ENCODE measurements at regions not wholly inside any gene's neighbourhood (a gene's known extent, or its start where the extent isn't known, plus 50 kb on each side); places are given as distances from the start of the nearest gene placed in this dataset.
"Not testable (repeated sequence)": the region's sequence is repeated elsewhere in the genome, so short reads cannot be mapped to it uniquely, and the experiment has no call there.

GRCh38 chr1:148367596-148367995 lies 115.5 kb downstream of the PPIAL4G start:
- DNase-seq, result no peak
- no peaks in the 10 kb centered on the region for H3K79me2 ChIP-seq (ENCODE audit: insufficient read depth)

GRCh38 chr1:148366136-148366753 lies 116.9 kb downstream of the PPIAL4G start:
- CTCF ChIA-PET; H3K4me2 ChIP-seq; H3K9ac ChIP-seq; H3K9me2 ChIP-seq; H3K79me2 ChIP-seq (ENCODE audit: insufficient read depth); POLR2A ChIA-PET; H3K27ac ChIP-seq (ENCODE audit: low read depth in 2 of 2, low read length in 1 of 2); H3K4me1 ChIP-seq (ENCODE audit: control insufficient read depth in 1 of 2, insufficient read depth in 2 of 2, low read depth in 1 of 2, low read length in 1 of 2); H3F3A ChIP-seq (replicated peaks; ENCODE audit: insufficient read depth); H4K20me1 ChIP-seq (ENCODE audit: insufficient read depth); H3K4me3 ChIP-seq (ENCODE audit: low read depth in 2 of 2, low read length in 1 of 2); H3K36me3 ChIP-seq (replicated peaks in 1 of 2; ENCODE audit: control insufficient read depth in 1 of 2, insufficient read depth in 2 of 2, low read length in 1 of 2); H2AFZ ChIP-seq (ENCODE audit: low read depth); H3K9me3 ChIP-seq; DNase-seq: not testable (repeated sequence)
- WGBS (ENCODE audit: low lambda C conversion rate), result 26% methylated on average over 5 of the region's 5 CpGs
- peaks cover 33% of the 10 kb centered on the region; the same call in 1 of the 2 replicates for H3K27me3 ChIP-seq (ENCODE audit: insufficient read depth)

More at GRCh38 chr1:148367596-148367995, 115.5 kb downstream of the PPIAL4G start:
- Histone ChIP-seq H3K36me3 (replicated peaks in 1 of 2; ENCODE audit: control insufficient read depth in 1 of 2, insufficient read depth in 2 of 2, low read length in 1 of 2) (no peaks in the 10 kb centered on the region), H3F3A (replicated peaks; ENCODE audit: insufficient read depth) (no peaks in the 10 kb centered on the region), H3K9ac (no peak overlapping the region), H4K20me1 (ENCODE audit: insufficient read depth) (no peaks in the 10 kb centered on the region), H3K27me3 (ENCODE audit: insufficient read depth) (peaks cover 23% of the 10 kb centered on the region; the same call in 1 of the 2 replicates), H3K4me1 (ENCODE audit: control insufficient read depth in 1 of 2, insufficient read depth in 2 of 2, low read depth in 1 of 2, low read length in 1 of 2) (no peaks in the 10 kb centered on the region), H3K9me3 (no peaks in the 10 kb centered on the region), H3K4me3 (ENCODE audit: low read depth in 2 of 2, low read length in 1 of 2) (no peak overlapping the region), H2AFZ (ENCODE audit: low read depth) (no peak overlapping the region), H3K4me2 (no peak overlapping the region), H3K27ac (ENCODE audit: low read depth in 2 of 2, low read length in 1 of 2) (no peak overlapping the region), H3K9me2 (no peaks in the 10 kb centered on the region)
- 60% methylated on average over 3 of the region's 3 CpGs for WGBS (ENCODE audit: low lambda C conversion rate)
- ChIA-PET POLR2A (no interaction called here), CTCF (no interaction called here)
- TF ChIP-seq SMC3 (IDR thresholded peaks at IDR 0.05; ENCODE audit: low read depth, low read length) (no peak), MEF2A (IDR thresholded peaks at IDR 0.05; ENCODE audit: borderline replicate concordance, low read depth) (no peak)

GRCh38 chr1:148365151-148365550 lies 118.0 kb downstream of the PPIAL4G start:
- H3K27ac ChIP-seq (ENCODE audit: low read depth in 2 of 2, low read length in 1 of 2); H3K4me3 ChIP-seq (ENCODE audit: low read depth in 2 of 2, low read length in 1 of 2); H3K9ac ChIP-seq; CTCF ChIA-PET; H3K4me2 ChIP-seq; DNase-seq; H4K20me1 ChIP-seq (ENCODE audit: insufficient read depth); H3K9me2 ChIP-seq; H3K4me1 ChIP-seq (ENCODE audit: control insufficient read depth in 1 of 2, insufficient read depth in 2 of 2, low read depth in 1 of 2, low read length in 1 of 2); H3K9me3 ChIP-seq; POLR2A ChIA-PET; H3K79me2 ChIP-seq (ENCODE audit: insufficient read depth); H3F3A ChIP-seq (replicated peaks; ENCODE audit: insufficient read depth); H2AFZ ChIP-seq (ENCODE audit: low read depth); H3K36me3 ChIP-seq (replicated peaks in 1 of 2; ENCODE audit: control insufficient read depth in 1 of 2, insufficient read depth in 2 of 2, low read length in 1 of 2): not testable (repeated sequence)
- peaks cover 38% of the 10 kb centered on the region; the same call in 1 of the 2 replicates for H3K27me3 ChIP-seq (ENCODE audit: insufficient read depth)
- WGBS (ENCODE audit: low lambda C conversion rate), result 7% methylated on average over 2 of the region's 2 CpGs

- H3K36me3 ChIP-seq (replicated peaks in 1 of 2; ENCODE audit: control insufficient read depth in 1 of 2, insufficient read depth in 2 of 2, low read length in 1 of 2); H3K9ac ChIP-seq; CTCF ChIA-PET; H3K9me3 ChIP-seq; H4K20me1 ChIP-seq (ENCODE audit: insufficient read depth); H3K4me2 ChIP-seq; H3K9me2 ChIP-seq; H2AFZ ChIP-seq (ENCODE audit: low read depth); H3F3A ChIP-seq (replicated peaks; ENCODE audit: insufficient read depth); H3K4me3 ChIP-seq (ENCODE audit: low read depth in 2 of 2, low read length in 1 of 2); H3K4me1 ChIP-seq (ENCODE audit: control insufficient read depth in 1 of 2, insufficient read depth in 2 of 2, low read depth in 1 of 2, low read length in 1 of 2); DNase-seq; H3K79me2 ChIP-seq (ENCODE audit: insufficient read depth); POLR2A ChIA-PET; H3K27ac ChIP-seq (ENCODE audit: low read depth in 2 of 2, low read length in 1 of 2): not testable (repeated sequence)
- WGBS (ENCODE audit: low lambda C conversion rate), result 10% methylated on average over 3 of the region's 3 CpGs
- peaks cover 45% of the 10 kb centered on the region; the same call in 1 of the 2 replicates for H3K27me3 ChIP-seq (ENCODE audit: insufficient read depth)
Measured at GRCh38 chr1:148363979-148364378, 119.1 kb downstream of the PPIAL4G start.

Data from SK-N-SH (cell line).